ENCODE measurements at regions not wholly inside any gene's neighbourhood (a gene's known extent, or its start where the extent isn't known, plus 50 kb on each side); places are given as distances from the start of the nearest gene placed in this dataset.

- Histone ChIP-seq H3K27me3 (ENCODE audit: control insufficient read depth, insufficient read depth, low read length) (no peaks in the 10 kb centered on the region), H3K4me3 (ENCODE audit: low read depth in 2 of 2, low read length in 2 of 2) (no peak overlapping the region), H3K27ac (ENCODE audit: low read length) (no peak overlapping the region), H3K4me1 (ENCODE audit: control insufficient read depth, insufficient read depth, low read length) (peaks cover 5% of the 10 kb centered on the region; the same call in 1 of the 2 replicates), H3K36me3 (ENCODE audit: control insufficient read depth, insufficient read depth, low read length) (no peaks in the 10 kb centered on the region), H3K9me3 (ENCODE audit: control insufficient read depth, insufficient read depth, low read depth, low read length) (no peaks in the 10 kb centered on the region)
- ChIA-PET POLR2A (no interaction called here), CTCF (interaction anchor here (0.5 to 1.7 kb wide), 9 partner anchors 82 to 1076 kb away, joined by 3 to 14 read pairs (median 3); partner anchors contain the start of gene MTX2)
- in situ Hi-C loops (cut with HindIII; ENCODE audit: low pct_unique_long_range_greater_than_20kb, low sequenced_read_pairs) (no loop called here), intact Hi-C loops (cut with micrococcal nuclease; ENCODE audit: unreplicated experiment) (no loop called here)
- ATAC-seq (no peak), DNase-seq (ENCODE audit: low read depth, low spot score) (no peak)
- no TSS peak for BruUV-seq (replicated peaks)
- no peak for TF ChIP-seq CTCF (IDR thresholded peaks at IDR 0.05)
- no peak for TF ChIP-seq TCF7L2 (IDR thresholded peaks at IDR 0.05; ENCODE audit: low read depth, low read length)
- TF ChIP-seq SIN3A (IDR thresholded peaks at IDR 0.05; ENCODE audit: borderline replicate concordance, insufficient read depth, low read depth, low read length), result no peak
- no peak for TF ChIP-seq REST (IDR thresholded peaks at IDR 0.05; ENCODE audit: insufficient read depth in 1 of 2, low read depth in 2 of 2, low read length in 1 of 2)
- no peak for TF ChIP-seq POLR2AphosphoS5 (IDR thresholded peaks at IDR 0.05; ENCODE audit: low read depth, low read length)
Measured at GRCh38 chr2:176555112-176555511, 285.9 kb downstream of the MTX2 start.

- H3K4me3 ChIP-seq (ENCODE audit: low read depth in 2 of 2, low read length in 2 of 2), result no peak overlapping the region
- no peak for ATAC-seq
- in situ Hi-C loops (cut with HindIII; ENCODE audit: low pct_unique_long_range_greater_than_20kb, low sequenced_read_pairs) (no loop called here), intact Hi-C loops (cut with micrococcal nuclease; ENCODE audit: unreplicated experiment) (no loop called here)
- ChIA-PET CTCF (interaction anchor here (0.6 kb wide), 1 partner anchor 243 kb away, joined by 4 read pairs; no protein-coding TSS in a partner anchor), POLR2A (no interaction called here)
- H3K4me1 ChIP-seq (ENCODE audit: control insufficient read depth, insufficient read depth, low read length), result peaks cover 5% of the 10 kb centered on the region; the same call in 1 of the 2 replicates
- no TSS peak for BruUV-seq (replicated peaks)
- no peaks in the 10 kb centered on the region for H3K9me3 ChIP-seq (ENCODE audit: control insufficient read depth, insufficient read depth, low read depth, low read length)
- TF ChIP-seq CTCF (IDR thresholded peaks at IDR 0.05) (no peak), POLR2AphosphoS5 (IDR thresholded peaks at IDR 0.05; ENCODE audit: low read depth, low read length) (no peak), TCF7L2 (IDR thresholded peaks at IDR 0.05; ENCODE audit: low read depth, low read length) (no peak), SIN3A (IDR thresholded peaks at IDR 0.05; ENCODE audit: borderline replicate concordance, insufficient read depth, low read depth, low read length) (no peak), REST (IDR thresholded peaks at IDR 0.05; ENCODE audit: insufficient read depth in 1 of 2, low read depth in 2 of 2, low read length in 1 of 2) (no peak)
- no peak for DNase-seq (ENCODE audit: low read depth, low spot score)
- H3K27me3 ChIP-seq (ENCODE audit: control insufficient read depth, insufficient read depth, low read length), result no peaks in the 10 kb centered on the region
- H3K36me3 ChIP-seq (ENCODE audit: control insufficient read depth, insufficient read depth, low read length), result no peaks in the 10 kb centered on the region
- no peak overlapping the region for H3K27ac ChIP-seq (ENCODE audit: low read length)
Measured at GRCh38 chr2:176555781-176556180, 286.5 kb downstream of the MTX2 start.
